Psoas muscle (tissue), 7 donors: ENCODE measurements at regions not wholly inside any gene's neighbourhood (a gene's known extent, or its start where the extent isn't known, plus 50 kb on each side); places are given as distances from the start of the nearest gene placed in this dataset.

Experiments
- ATAC-seq, 4 donors: fragments of 200-7000 bp; cut with Tn5 transposase; one replicate each; pipeline ENCODE4 v1.9.1; 2020; ENCODE audit warnings: moderate library complexity in 3 of 4, mild to moderate bottlenecking in 2 of 4
- DNase-seq, 2 donors: peaks; one replicate each; pipeline ENCODE4 v3.0.0-alpha.2; 2020
- H3K27ac ChIP-seq: fragments of 200-600 bp; one replicate; pipeline ENCODE4 v1.8.0; 2022
- H3K27me3 ChIP-seq, 3 donors: fragments of 200-600 bp in 1 of 3; one replicate each; pipeline versions ENCODE4 v1.6.1 to v1.8.0; 2013 to 2022; ENCODE audit warnings: low read length in 2 of 3, mild to moderate bottlenecking in 2 of 3, moderate library complexity in 1 of 3; ENCODE audit not compliant: insufficient read depth in 3 of 3
- H3K36me3 ChIP-seq, 2 donors: fragments of 200-600 bp in 1 of 2; one replicate each; pipeline versions ENCODE4 v1.6.1 to v1.8.0; 2013 to 2022; ENCODE audit warnings: low read depth in 1 of 2, mild to moderate bottlenecking in 1 of 2, moderate library complexity in 1 of 2; ENCODE audit not compliant: insufficient read depth in 1 of 2
- H3K4me1 ChIP-seq: fragments of 200-600 bp; one replicate; pipeline ENCODE4 v1.8.0; 2022
- H3K4me3 ChIP-seq: fragments of 200-600 bp; one replicate; pipeline ENCODE4 v1.8.0; 2022; ENCODE audit warnings: mild to moderate bottlenecking
- H3K9me3 ChIP-seq: fragments of 200-600 bp; one replicate; pipeline ENCODE4 v1.8.0; 2022
- CTCF ChIP-seq: fragments of 200-600 bp; IDR thresholded peaks from one replicate; pipeline ENCODE4 v1.8.0; 2022; ENCODE audit warnings: antibody characterized with exemption
- WGBS, 3 donors: extraction: QIAGEN DNeasy Blood & Tissue Kit; methylation state at CpG; one replicate each; pipeline versions ENCODE4 v1.1.6 to v1.1.7; 2013; 5-methylcytosine and 5-hydroxymethylcytosine counted together
- intact Hi-C, 2 donors: fragments of 100-400 bp; cut with DNase I; formaldehyde crosslinking; loops; one replicate each; pipeline versions ENCODE4 v1.11.0 to v1.14.2; 2022
- donor health status: healthy with polysubstance abuse.
- donor health status: DM: no; HTN: no; CAD: no; lungs with moderate emphysema.
- donor health status: Bipolar disorder and iron deficiency.
- donor health status: healthy.
- donor health status: DM: yes; HTN: yes; CAD: no.
- donor health status: DM: no; HTN: no; CAD: no.
- donor health status: DM: yes; HTN: yes; CAD: no.

GRCh38 chr9:16118043-16118442, 565.2 kb downstream of the CCDC171 start:
- Histone ChIP-seq H3K4me3 (no peak overlapping the region), H3K9me3 (no peaks in the 10 kb centered on the region), H3K36me3 (no peaks in the 10 kb centered on the region), H3K4me1 (no peaks in the 10 kb centered on the region), H3K27ac (no peak overlapping the region), H3K27me3 (no peaks in the 10 kb centered on the region)
- ATAC-seq (no peak), DNase-seq (no peak)
- 93 to 97% (median 93%) methylated on average over 2 of the region's 2 CpGs for whole genome bisulfite sequencing, 3 donors
- intact Hi-C loops, result no loop called here
- no peak for TF ChIP-seq CTCF

- intact Hi-C loops, result loop anchor here in 1 of 2 donors (5.0 kb wide), 1 partner anchor 47 kb away; no protein-coding TSS in a partner anchor
- no peak for DNase-seq
- Histone ChIP-seq H3K27ac (no peak overlapping the region), H3K4me3 (no peak overlapping the region), H3K27me3 (no peaks in the 10 kb centered on the region), H3K4me1 (no peaks in the 10 kb centered on the region), H3K9me3 (no peaks in the 10 kb centered on the region), H3K36me3 (no peaks in the 10 kb centered on the region)
- 64 to 74% (median 70%) methylated on average over 7 of the region's 7 CpGs for WGBS, 3 donors
- no peak for TF ChIP-seq CTCF
- no peak for ATAC-seq
These were observed 566.7 kb downstream of the CCDC171 start for GRCh38 chr9:16119261-16120230.

- no peak for DNase-seq
- Histone ChIP-seq H3K4me1 (no peaks in the 10 kb centered on the region), H3K36me3 (no peaks in the 10 kb centered on the region), H3K9me3 (no peaks in the 10 kb centered on the region), H3K4me3 (no peak overlapping the region), H3K27ac (no peak overlapping the region), H3K27me3 (no peaks in the 10 kb centered on the region)
- 34 to 65% (median 39%) methylated on average over 4 of the region's 4 CpGs for WGBS, 3 donors
- no peak for ATAC-seq
- intact Hi-C loops, result loop anchor here in 1 of 2 donors (5.0 kb wide), 1 partner anchor 48 kb away; no protein-coding TSS in a partner anchor
- no peak for TF ChIP-seq CTCF
These were observed 567.4 kb downstream of the CCDC171 start for GRCh38 chr9:16120231-16120641.

- WGBS, 3 donors, result 36 to 64% (median 51%) methylated on average over 7 of the region's 7 CpGs
These were observed 567.9 kb downstream of the CCDC171 start for GRCh38 chr9:16120727-16121126.

More at GRCh38 chr9:16120727-16121126, 567.9 kb downstream of the CCDC171 start:
- intact Hi-C loops, result loop anchor here in 1 of 2 donors (5.0 kb wide), 1 partner anchor 48 kb away; no protein-coding TSS in a partner anchor
- H3K27me3 ChIP-seq, result no peaks in the 10 kb centered on the region
- no peak for TF ChIP-seq CTCF
- no peak overlapping the region for H3K27ac ChIP-seq
- no peaks in the 10 kb centered on the region for H3K36me3 ChIP-seq
- ATAC-seq (no peak), DNase-seq (no peak)
- H3K4me3 ChIP-seq, result no peak overlapping the region
- H3K4me1 ChIP-seq, result no peaks in the 10 kb centered on the region
- no peaks in the 10 kb centered on the region for H3K9me3 ChIP-seq
